ENCODE measurements at regions not wholly inside any gene's neighbourhood (a gene's known extent, or its start where the extent isn't known, plus 50 kb on each side); places are given as distances from the start of the nearest gene placed in this dataset.

GRCh38 chr20:2208897-2209296 lies 86.9 kb upstream of the TGM3 start:
- no peak for TF ChIP-seq CTCF (conservative IDR thresholded peaks at IDR 0.05; ENCODE audit: low read depth, low read length)
- TF ChIP-seq EZH2 (IDR thresholded peaks at IDR 0.05; ENCODE audit: low read length, unreplicated experiment), result no peak
